HCT116 (cell line): ENCODE measurements at regions not wholly inside any gene's neighbourhood (a gene's known extent, or its start where the extent isn't known, plus 50 kb on each side); places are given as distances from the start of the nearest gene placed in this dataset.

ENCODE experiments used
- ATAC-seq: fragments of 200-7000 bp; cut with Tn5 transposase; 2 replicates; pipeline ENCODE4 v1.9.1; 2020; ENCODE audit warnings: mild to moderate bottlenecking, moderate library complexity
- BruUV-seq: library from RNA; stranded (reverse); fragments of 400-500 nt; replicated peaks from 2 replicates; lab custom pipeline; 2021; lab: Mats Ljungman, UMichigan
- CTCF ChIA-PET: fragments of 300-600 bp; sonication (Branson Sonifier 250); formaldehyde crosslinking; loops from one replicate; lab custom pipeline; 2021; ENCODE audit warnings: antibody characterized with exemption; lab: Charles Lee
- POLR2A ChIA-PET: fragments of 300-600, 350-600 bp; sonication (Branson Sonifier 250); formaldehyde crosslinking; loops from one replicate; lab custom pipeline; 2021; ENCODE audit warnings: antibody characterized with exemption; lab: Charles Lee
- RAD21 ChIA-PET, 2 experiments: fragments of 300-600 bp; sonication (Branson Sonifier 250); formaldehyde crosslinking; loops; one replicate each; lab custom pipeline; 2023; ENCODE audit warnings: low total read pairs in 2 of 2; ENCODE audit not compliant: uncharacterized antibody in 2 of 2, unreplicated experiment in 2 of 2, low non-redundant PET in 1 of 2; lab: Charles Lee
- DNase-seq: peaks from one replicate; pipeline ENCODE4 v3.0.0-alpha.2; 2010; ENCODE audit warnings: low read depth, low spot score
- H2AFZ ChIP-seq: fragments of 200-600 bp; shearing (Covaris generic), sonication (generic); 2 replicates; pipeline ENCODE4 v1.6.1; 2017; ENCODE audit warnings: low read depth, mixed run types, mixed read lengths, antibody characterized with exemption, low read length; ENCODE audit not compliant: poor library complexity, severe bottlenecking
- H3K27ac ChIP-seq: 2 replicates; pipeline ENCODE4 v1.5.1; 2012; ENCODE audit warnings: low read depth, low read length
- H3K27me3 ChIP-seq: fragments of 200-600 bp; sonication (generic); 2 replicates; pipeline ENCODE4 v1.6.1; 2016; ENCODE audit warnings: mixed run types, low read length, mixed read lengths; ENCODE audit not compliant: insufficient read depth
- H3K36me3 ChIP-seq, 2 experiments: fragments of 200-500 bp in 1 of 2; fragments of 200-600 bp in 1 of 2; sonication (Bioruptor generic) in 1 of 2; sonication (generic) in 1 of 2; 2 replicates each; pipeline versions ENCODE4 v1.5.1 to v1.6.1; 2014 to 2016; ENCODE audit warnings: low read length in 2 of 2, inconsistent platforms in 1 of 2, mixed read lengths in 1 of 2, mixed run types in 1 of 2; ENCODE audit not compliant: insufficient read depth in 2 of 2, control insufficient read depth in 1 of 2
- H3K4me1 ChIP-seq, 2 experiments: fragments of 200-600 bp in 1 of 2; sonication (generic) in 1 of 2; 2 replicates each; pipeline versions ENCODE4 v1.5.1 to v1.6.1; 2012 to 2017; ENCODE audit warnings: low read length in 2 of 2, inconsistent platforms in 1 of 2, mild to moderate bottlenecking in 1 of 2, mixed read lengths in 1 of 2, mixed run types in 1 of 2, moderate library complexity in 1 of 2; ENCODE audit not compliant: insufficient read depth in 2 of 2, control insufficient read depth in 1 of 2
- H3K4me2 ChIP-seq: fragments of 200-600 bp; sonication (generic); 2 replicates; pipeline ENCODE4 v1.6.1; 2017; ENCODE audit warnings: mixed run types, low read length, mixed read lengths
- H3K4me3 ChIP-seq, 2 experiments: fragments of 200-600 bp in 1 of 2; sonication (generic) in 1 of 2; replicated peaks in 1 of 2; 2 replicates each; pipeline ENCODE4 v1.5.1; 2011 to 2016; ENCODE audit warnings: low read length in 2 of 2, control low read depth in 1 of 2, low read depth in 1 of 2, mild to moderate bottlenecking in 1 of 2, mixed read lengths in 1 of 2, mixed run types in 1 of 2
- H3K79me2 ChIP-seq: fragments of 200-600 bp; sonication (generic); 2 replicates; pipeline ENCODE4 v1.6.1; 2017; ENCODE audit warnings: mild to moderate bottlenecking, mixed run types, low read length, moderate library complexity, mixed read lengths; ENCODE audit not compliant: insufficient read depth
- H3K9ac ChIP-seq: fragments of 200-600 bp; sonication (generic); 2 replicates; pipeline ENCODE4 v1.6.1; 2016; ENCODE audit warnings: low read length, mixed read lengths
- H3K9me2 ChIP-seq: fragments of 200-600 bp; sonication (generic), shearing (Covaris generic); 2 replicates; pipeline ENCODE4 v1.6.1; 2017; ENCODE audit warnings: mixed run types, mild to moderate bottlenecking, moderate library complexity; ENCODE audit not compliant: insufficient read depth
- H3K9me3 ChIP-seq, 2 experiments: fragments of 200-500 bp in 1 of 2; fragments of 200-600 bp in 1 of 2; sonication (Bioruptor generic) in 1 of 2; sonication (generic) in 1 of 2; 2 replicates each; pipeline ENCODE4 v1.6.1; 2014 to 2017; ENCODE audit warnings: low read length in 2 of 2, mixed read lengths in 2 of 2, inconsistent platforms in 1 of 2, low read depth in 1 of 2, mild to moderate bottlenecking in 1 of 2, mixed run types in 1 of 2, moderate library complexity in 1 of 2; ENCODE audit not compliant: control insufficient read depth in 1 of 2, insufficient read depth in 1 of 2
- H4K20me1 ChIP-seq: fragments of 200-600 bp; sonication (generic), shearing (Covaris generic); 2 replicates; pipeline ENCODE4 v1.6.1; 2017; ENCODE audit warnings: mixed run types, mild to moderate bottlenecking, moderate library complexity; ENCODE audit not compliant: insufficient read depth
- CEBPB ChIP-seq: IDR thresholded peaks from 2 replicates; pipeline ENCODE4 v1.6.1; 2012; ENCODE audit warnings: low read depth
- EZH2 ChIP-seq: fragments of 200-600 bp; sonication (generic); IDR thresholded peaks from 2 replicates; pipeline ENCODE4 v1.6.1; 2017; ENCODE audit warnings: antibody characterized with exemption, mixed run types
- EZH2phosphoT487 ChIP-seq: fragments of 200-600 bp; IDR thresholded peaks from 2 replicates; pipeline ENCODE4 v1.6.1; 2018; ENCODE audit warnings: antibody characterized with exemption, borderline replicate concordance
- FOSL1 ChIP-seq: IDR thresholded peaks from 2 replicates; pipeline ENCODE4 v1.6.1; 2012; ENCODE audit warnings: low read depth
- SIN3A ChIP-seq: IDR thresholded peaks from 2 replicates; pipeline ENCODE4 v1.6.1; 2012; ENCODE audit warnings: low read depth
- SP1 ChIP-seq: IDR thresholded peaks from 2 replicates; pipeline ENCODE4 v1.6.1; 2012; ENCODE audit warnings: low read depth
- TCF7L2 ChIP-seq: IDR thresholded peaks from 2 replicates; pipeline ENCODE4 v1.7.0; 2011; ENCODE audit warnings: borderline replicate concordance, inconsistent platforms; ENCODE audit not compliant: insufficient read depth, insufficient read length; ENCODE audit errors: extremely low read depth
- intact Hi-C: fragments of 100-400 bp; cut with micrococcal nuclease; formaldehyde crosslinking; loops from 2 replicates; pipeline ENCODE4 v1.10.0; 2022
- TF ChIP-seq, protein P1 (sequence below), 3 experiments: fragments of 200-600 bp in 1 of 3; sonication (generic) in 1 of 3; IDR thresholded peaks in 2 of 3; conservative IDR thresholded peaks in 1 of 3; 2 replicates each; pipeline ENCODE4 v1.5.1; 2012 to 2017; ENCODE audit warnings: low read depth in 2 of 3, low read length in 2 of 3, antibody characterized with exemption in 1 of 3, borderline replicate concordance in 1 of 3, control low read depth in 1 of 3, mild to moderate bottlenecking in 1 of 3, mixed read lengths in 1 of 3, mixed run types in 1 of 3, moderate library complexity in 1 of 3; ENCODE audit not compliant: insufficient read depth in 1 of 3
- TF ChIP-seq, protein P2 (sequence below): IDR thresholded peaks from 2 replicates; pipeline ENCODE4 v1.6.1; 2012; ENCODE audit warnings: low read depth
- TF ChIP-seq, protein P3 (sequence below): IDR thresholded peaks from 2 replicates; pipeline ENCODE4 v1.6.1; 2011; ENCODE audit warnings: mild to moderate bottlenecking, low read length, moderate library complexity; ENCODE audit not compliant: insufficient replicate concordance; ENCODE audit errors: extremely low read depth

DNA sequence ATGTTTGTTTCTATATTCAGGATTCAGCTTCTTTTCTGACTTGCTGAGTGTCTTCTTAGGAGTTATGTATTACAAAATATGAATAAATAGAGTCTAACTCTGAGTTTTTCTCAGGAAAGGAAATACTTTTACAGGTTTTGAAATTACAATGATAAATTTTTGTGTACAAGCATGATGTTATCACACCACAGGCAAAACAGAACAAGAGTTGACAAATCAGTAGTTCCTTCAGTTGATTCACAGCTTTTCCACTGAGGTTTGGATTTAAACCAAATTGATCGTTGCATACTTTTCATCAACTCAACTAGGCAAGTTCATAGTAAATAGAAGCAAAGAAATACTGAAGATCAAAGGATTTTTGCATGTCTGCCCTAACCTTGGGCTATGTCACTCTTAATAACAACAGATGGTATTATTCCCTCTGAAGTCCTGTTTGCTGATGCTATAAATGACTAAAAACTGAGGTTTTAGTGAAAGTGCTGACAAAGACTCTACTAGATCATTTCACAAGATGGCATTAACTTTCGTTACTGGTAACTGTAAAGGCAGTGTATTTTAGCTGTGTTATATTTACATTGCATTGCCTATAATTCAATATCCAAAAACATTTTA, 520.2 kb downstream of the FLRT2 start:
- ATAC-seq (no peak), DNase-seq (no peak)
- ChIA-PET POLR2A (no interaction called here), CTCF (no interaction called here), RAD21 (no interaction called here)
- H3K27me3 ChIP-seq = no peaks in the 10 kb centered on the region
- no peak overlapping the region for H3K4me3 ChIP-seq
- no peak overlapping the region for H3K27ac ChIP-seq
- intact Hi-C loops = no loop called here
- no peak overlapping the region for H2AFZ ChIP-seq
- H3K9ac ChIP-seq = no peak overlapping the region
- TF ChIP-seq, protein P1, sequence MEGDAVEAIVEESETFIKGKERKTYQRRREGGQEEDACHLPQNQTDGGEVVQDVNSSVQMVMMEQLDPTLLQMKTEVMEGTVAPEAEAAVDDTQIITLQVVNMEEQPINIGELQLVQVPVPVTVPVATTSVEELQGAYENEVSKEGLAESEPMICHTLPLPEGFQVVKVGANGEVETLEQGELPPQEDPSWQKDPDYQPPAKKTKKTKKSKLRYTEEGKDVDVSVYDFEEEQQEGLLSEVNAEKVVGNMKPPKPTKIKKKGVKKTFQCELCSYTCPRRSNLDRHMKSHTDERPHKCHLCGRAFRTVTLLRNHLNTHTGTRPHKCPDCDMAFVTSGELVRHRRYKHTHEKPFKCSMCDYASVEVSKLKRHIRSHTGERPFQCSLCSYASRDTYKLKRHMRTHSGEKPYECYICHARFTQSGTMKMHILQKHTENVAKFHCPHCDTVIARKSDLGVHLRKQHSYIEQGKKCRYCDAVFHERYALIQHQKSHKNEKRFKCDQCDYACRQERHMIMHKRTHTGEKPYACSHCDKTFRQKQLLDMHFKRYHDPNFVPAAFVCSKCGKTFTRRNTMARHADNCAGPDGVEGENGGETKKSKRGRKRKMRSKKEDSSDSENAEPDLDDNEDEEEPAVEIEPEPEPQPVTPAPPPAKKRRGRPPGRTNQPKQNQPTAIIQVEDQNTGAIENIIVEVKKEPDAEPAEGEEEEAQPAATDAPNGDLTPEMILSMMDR (IDR thresholded peaks at IDR 0.05 in 2 of 3, conservative IDR thresholded peaks at IDR 0.05 in 1 of 3; ENCODE audit: borderline replicate concordance in 1 of 3, insufficient read depth in 1 of 3, low read depth in 2 of 3, low read length in 2 of 3) = no peak
- TF ChIP-seq FOSL1 (no peak), TCF7L2 (no peak), SP1 (no peak), EZH2phosphoT487 (no peak), SIN3A (no peak), EZH2 (no peak), CEBPB (no peak)
- TF ChIP-seq, protein P2, sequence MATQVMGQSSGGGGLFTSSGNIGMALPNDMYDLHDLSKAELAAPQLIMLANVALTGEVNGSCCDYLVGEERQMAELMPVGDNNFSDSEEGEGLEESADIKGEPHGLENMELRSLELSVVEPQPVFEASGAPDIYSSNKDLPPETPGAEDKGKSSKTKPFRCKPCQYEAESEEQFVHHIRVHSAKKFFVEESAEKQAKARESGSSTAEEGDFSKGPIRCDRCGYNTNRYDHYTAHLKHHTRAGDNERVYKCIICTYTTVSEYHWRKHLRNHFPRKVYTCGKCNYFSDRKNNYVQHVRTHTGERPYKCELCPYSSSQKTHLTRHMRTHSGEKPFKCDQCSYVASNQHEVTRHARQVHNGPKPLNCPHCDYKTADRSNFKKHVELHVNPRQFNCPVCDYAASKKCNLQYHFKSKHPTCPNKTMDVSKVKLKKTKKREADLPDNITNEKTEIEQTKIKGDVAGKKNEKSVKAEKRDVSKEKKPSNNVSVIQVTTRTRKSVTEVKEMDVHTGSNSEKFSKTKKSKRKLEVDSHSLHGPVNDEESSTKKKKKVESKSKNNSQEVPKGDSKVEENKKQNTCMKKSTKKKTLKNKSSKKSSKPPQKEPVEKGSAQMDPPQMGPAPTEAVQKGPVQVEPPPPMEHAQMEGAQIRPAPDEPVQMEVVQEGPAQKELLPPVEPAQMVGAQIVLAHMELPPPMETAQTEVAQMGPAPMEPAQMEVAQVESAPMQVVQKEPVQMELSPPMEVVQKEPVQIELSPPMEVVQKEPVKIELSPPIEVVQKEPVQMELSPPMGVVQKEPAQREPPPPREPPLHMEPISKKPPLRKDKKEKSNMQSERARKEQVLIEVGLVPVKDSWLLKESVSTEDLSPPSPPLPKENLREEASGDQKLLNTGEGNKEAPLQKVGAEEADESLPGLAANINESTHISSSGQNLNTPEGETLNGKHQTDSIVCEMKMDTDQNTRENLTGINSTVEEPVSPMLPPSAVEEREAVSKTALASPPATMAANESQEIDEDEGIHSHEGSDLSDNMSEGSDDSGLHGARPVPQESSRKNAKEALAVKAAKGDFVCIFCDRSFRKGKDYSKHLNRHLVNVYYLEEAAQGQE = no peak
- TF ChIP-seq, protein P3, sequence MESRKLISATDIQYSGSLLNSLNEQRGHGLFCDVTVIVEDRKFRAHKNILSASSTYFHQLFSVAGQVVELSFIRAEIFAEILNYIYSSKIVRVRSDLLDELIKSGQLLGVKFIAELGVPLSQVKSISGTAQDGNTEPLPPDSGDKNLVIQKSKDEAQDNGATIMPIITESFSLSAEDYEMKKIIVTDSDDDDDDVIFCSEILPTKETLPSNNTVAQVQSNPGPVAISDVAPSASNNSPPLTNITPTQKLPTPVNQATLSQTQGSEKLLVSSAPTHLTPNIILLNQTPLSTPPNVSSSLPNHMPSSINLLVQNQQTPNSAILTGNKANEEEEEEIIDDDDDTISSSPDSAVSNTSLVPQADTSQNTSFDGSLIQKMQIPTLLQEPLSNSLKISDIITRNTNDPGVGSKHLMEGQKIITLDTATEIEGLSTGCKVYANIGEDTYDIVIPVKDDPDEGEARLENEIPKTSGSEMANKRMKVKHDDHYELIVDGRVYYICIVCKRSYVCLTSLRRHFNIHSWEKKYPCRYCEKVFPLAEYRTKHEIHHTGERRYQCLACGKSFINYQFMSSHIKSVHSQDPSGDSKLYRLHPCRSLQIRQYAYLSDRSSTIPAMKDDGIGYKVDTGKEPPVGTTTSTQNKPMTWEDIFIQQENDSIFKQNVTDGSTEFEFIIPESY = no peak
- no peaks in the 10 kb centered on the region for H3K79me2 ChIP-seq
- H4K20me1 ChIP-seq = no peaks in the 10 kb centered on the region
- H3K4me1 ChIP-seq = no peaks in the 10 kb centered on the region
- no TSS peak for BruUV-seq
- peaks cover 0 to 11% of the 10 kb centered on the region in 2 experiments; a peak in 2 of 4 replicates for H3K9me3 ChIP-seq
- H3K4me2 ChIP-seq = no peak overlapping the region
- H3K36me3 ChIP-seq = no peaks in the 10 kb centered on the region
- H3K9me2 ChIP-seq = no peaks in the 10 kb centered on the region
